HG03565 (cell line): ENCODE measurements at regions not wholly inside any gene's neighbourhood (a gene's known extent, or its start where the extent isn't known, plus 50 kb on each side); places are given as distances from the start of the nearest gene placed in this dataset.

Experiments
- ATAC-seq: cut with Tn5 transposase; IDR thresholded peaks from one replicate; pipeline ENCODE4 v1.9.1; 2021; ENCODE audit warnings: mild to moderate bottlenecking, moderate library complexity; ENCODE audit not compliant: unreplicated experiment

- no peak for ATAC-seq
Observed at GRCh38 chr2:41895334-41895664, 152.5 kb upstream of the PKDCC start.

DNA sequence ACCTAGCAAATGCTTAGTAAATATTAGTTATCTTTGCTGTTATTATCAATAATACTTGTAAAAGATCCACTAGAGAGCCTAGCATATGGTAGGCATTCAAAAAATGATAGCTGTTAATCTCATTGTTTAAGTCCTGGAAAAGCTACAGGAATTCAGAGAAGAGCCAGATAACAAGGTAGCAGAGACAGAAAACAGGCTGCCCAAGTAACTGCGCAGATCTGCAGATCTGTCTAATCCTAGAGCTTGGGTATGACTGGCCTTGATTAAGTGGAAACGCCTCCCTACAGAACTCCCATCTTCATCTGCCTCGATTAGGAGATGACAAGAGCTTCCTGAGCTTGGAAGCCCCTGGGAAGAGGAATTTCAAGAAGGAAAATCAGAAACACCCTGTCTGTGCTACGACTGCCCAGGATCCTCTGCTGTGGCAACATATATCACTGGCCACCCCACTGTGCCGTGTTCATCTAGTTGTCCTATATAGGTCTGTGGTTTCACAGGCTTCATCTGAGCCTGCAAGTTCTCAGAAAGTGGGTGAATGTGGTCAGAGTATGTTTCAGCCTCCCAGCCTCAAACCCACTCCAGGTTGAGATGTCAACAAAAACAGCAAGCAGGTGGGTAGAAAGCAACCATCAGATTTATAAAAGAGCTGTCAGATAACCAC is 151.5 kb upstream of the PKDCC start:
- peak; percentile 97 for ATAC-seq

GRCh38 chr2:41899189-41899588 is 148.6 kb upstream of the PKDCC start:
- ATAC-seq = no peak

DNA sequence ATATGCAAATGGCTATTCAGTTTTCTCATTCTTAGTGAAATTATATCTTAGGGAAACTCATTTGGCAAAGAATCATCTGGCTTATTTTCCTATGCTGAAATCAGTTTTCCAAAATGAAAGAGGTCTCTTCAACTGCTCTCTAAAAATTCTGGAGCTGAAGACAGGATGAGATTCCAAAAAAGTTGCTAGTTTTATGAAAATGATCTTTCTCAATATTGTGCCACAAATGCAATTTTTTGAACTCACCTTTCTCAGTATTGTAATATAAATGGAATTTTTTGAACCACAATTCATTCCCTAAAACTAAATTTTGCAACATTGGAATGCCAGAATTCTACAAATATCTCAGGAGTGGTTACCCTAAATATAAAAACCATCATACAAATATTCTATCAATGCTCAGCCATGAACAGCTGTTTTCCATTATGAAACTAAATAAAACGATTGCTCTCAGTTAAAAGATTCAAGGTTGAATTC is 147.7 kb upstream of the PKDCC start:
- no peak for ATAC-seq

DNA sequence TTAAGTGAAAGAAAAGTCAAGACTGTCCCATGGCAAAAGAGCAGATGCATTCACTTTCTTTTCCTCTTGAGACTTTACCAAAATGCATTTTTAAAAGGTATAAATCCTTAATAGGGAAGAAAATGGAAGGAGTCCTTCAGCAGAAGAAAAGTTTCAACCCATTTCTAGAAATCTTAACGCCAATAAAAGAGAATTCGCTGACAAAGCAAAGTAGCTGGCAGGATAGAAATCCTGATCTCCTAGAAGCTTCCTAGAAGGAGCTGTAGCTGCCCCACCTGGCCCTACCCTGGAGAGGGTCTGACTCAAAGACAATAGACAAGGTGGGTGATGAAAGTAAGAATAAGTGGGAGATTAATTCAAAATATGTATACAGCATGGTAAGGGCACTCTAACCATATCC is 144.9 kb upstream of the PKDCC start:
- ATAC-seq = no peak

GRCh38 chr2:41903474-41904135 is 144.2 kb upstream of the PKDCC start:
- ATAC-seq = no peak

DNA sequence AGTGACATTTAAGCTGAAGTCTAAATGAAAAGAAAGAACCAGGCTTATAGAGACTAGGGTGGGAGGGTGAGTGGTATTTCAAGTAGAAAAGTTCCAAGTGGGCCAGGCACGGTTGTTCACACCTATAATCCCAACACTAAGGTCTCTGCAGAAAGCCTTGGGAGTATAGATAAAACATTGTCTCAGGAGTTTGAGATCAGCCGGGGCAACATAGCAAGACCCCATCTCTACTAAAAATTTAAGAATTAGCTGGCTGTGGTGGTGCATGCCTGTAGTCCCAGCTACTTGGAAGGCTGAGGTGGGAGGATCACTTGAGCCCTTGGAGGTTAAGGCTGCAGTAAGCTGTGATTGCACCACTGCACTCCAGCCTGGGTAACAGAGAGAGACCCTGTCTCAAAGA is 143.4 kb upstream of the PKDCC start:
- no peak for ATAC-seq

DNA sequence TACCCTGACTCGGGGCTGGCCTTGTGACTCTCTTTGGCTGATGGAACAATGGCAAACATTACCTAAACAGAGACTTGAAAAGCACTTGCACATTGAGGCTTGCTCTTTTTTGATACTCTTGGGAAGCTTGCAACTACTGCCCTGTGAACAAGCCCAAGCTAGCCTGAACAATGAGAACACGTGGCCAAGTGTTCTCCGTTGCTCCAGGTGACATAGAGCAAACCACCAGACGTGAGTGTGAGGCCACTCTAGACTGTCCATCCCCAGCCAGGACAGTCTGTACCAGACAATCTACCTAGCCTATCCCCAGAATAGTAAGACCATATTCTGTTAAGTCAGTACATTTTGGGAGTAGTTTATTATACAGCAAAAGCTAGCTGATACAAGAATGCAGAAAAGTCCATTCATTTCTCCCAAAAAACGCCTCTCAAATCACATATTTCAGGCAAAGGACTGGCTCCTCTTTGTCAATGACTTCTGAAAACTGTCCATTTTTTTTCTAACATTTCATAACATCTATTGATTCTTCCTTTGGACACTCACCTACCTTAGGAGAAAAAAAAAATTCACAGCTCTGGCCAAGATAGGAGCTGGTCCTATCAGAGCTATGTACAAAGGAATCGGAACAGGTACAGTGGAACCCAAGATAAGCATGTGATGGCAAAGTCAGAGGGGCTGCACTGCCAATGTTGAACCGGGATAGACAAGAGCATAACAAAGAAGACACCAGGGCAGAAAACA is 142.1 kb upstream of the PKDCC start:
- no peak for ATAC-seq

DNA sequence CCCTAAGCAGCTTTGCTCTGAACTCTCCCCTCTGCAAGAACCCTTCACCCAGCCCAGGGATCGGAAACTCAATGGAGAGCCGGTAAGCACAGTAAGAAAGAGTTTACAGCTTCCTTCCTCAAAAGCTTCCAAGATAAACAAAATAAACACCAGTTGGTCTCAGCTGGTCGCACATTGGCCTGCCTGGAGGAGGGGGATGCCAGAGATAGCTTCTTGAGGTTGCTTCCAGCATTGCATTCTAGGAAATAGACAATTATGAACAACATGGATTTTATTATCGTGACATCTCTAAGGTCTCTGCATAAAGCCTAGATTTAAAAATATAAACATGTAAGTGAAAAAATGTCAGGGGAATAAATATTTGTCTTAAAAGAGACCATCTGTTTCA is 141.5 kb upstream of the PKDCC start:
- ATAC-seq = no peak

DNA sequence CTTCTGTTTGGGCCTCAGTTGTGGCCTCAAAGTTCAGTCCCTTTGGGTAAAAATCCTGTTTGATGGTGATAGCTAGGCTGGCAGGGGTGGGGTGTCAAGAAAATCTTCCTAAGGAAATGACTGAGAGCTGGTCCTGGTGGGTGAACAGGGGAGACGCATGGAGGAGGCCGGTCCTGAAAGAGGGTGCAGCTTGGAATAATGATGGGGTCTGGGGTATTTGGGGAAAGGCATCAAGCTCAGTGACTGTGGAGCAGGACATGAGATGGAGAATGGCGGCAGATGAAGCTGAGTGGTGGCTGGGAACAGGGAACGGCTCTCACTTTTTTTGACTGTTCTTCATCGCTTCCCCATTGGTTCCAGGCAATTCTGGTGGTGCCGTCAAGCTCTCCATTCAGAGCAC is 140.7 kb upstream of the PKDCC start:
- no peak for ATAC-seq

GRCh38 chr2:41907771-41908207 is 140.0 kb upstream of the PKDCC start:
- no peak for ATAC-seq

DNA sequence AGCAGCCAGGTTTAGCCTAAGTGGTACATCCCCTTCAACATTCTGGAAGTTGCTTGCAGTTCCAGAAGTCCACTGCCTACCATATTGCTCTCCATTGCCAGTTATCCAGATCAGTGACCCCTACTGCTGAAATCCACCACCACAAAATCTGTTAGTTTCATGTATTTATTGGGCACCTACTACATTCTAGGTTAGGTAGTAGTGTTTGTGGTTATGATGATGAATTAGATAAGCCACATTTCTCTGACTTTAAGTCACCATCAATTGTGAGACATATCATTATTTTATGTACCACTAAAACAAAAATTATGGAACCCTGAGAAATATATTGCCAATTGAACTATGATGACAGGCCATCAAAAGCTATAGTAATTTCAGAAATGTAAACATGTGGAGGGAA is 139.5 kb upstream of the PKDCC start:
- ATAC-seq = no peak

GRCh38 chr2:41909584-41909983 is 138.2 kb upstream of the PKDCC start:
- no peak for ATAC-seq

- no peak for ATAC-seq
Observed at GRCh38 chr2:41910126-41910525, 137.7 kb upstream of the PKDCC start.

- ATAC-seq = no peak
Observed at GRCh38 chr2:41911033-41911432, 136.8 kb upstream of the PKDCC start.

DNA sequence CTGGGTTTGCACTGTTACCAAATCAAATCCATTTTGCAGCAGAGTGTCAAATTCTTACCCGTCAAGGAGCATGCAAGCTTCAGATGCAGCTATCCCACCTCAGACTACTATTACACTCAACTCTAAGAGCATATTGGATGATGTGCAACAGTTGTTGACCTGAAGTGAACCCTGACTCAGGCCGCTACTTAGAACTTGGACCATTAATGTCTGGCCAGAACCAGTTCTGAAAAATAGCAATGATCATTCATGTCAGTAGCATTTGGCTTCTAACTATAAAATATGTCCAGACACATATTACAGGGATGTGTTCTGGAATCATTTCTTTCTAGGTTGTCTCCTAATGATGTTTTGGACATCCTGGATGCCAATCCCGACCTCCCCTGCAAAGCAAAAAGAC is 135.5 kb upstream of the PKDCC start:
- ATAC-seq = no peak

DNA sequence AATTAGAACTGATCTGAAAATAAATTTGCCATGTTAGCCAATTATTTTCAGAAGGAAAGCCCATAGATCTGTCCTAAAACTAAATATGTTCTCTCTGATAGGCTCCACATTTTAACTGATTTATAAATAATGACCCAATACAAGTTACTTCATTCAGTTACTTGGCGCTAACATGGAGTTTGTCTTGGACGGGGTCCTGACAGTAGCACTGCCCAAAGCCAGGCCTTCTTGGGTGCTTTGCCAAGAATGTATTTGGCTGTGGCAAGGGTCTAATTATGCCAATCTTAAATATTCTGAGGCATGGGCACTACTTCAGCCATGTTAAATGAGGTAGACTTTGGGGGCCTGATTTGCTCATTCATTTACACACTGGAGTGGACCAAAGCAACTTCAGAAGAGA is 135.0 kb upstream of the PKDCC start:
- no peak for ATAC-seq

DNA sequence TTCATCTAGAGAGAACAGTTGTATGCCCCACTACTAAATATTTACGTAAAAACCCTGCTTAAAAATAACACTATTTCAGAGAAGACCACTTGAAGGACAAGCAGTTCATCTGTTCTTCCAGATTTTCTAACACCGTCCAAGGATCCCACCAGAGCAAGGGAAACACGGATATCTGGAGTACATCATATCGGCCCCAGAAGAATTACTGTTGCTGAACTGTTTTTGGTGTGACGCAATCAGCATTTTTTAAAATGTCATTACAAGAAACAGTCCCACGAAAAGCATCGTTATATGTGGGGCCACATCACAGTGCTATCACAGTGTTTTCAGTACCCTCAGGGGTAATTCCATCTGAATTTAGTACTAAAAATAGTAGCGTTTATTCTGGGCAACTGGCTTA is 134.5 kb upstream of the PKDCC start:
- ATAC-seq = no peak

- ATAC-seq = no peak
Observed at GRCh38 chr2:41913921-41914609, 133.8 kb upstream of the PKDCC start.

DNA sequence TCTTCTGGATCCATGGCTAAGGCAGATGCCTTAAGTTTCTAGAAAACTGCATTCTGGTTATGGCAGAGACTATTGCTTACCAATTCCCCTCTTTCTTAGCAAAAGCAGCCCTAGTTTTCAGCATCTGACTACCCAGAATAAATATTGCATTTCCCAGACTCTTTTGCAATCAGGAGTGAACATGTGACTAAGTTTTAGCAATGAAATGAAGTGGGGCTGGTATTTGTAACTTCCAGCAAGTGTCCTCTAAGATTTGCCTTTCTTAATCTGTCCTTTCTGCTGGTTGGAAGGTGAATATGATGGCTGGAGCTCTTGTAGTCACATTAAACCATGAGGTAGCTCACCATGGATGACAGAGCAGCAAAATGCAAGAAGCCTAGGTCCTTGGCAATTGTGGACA is 132.9 kb upstream of the PKDCC start:
- ATAC-seq = no peak

- ATAC-seq = no peak
Observed at GRCh38 chr2:41916177-41916576, 131.6 kb upstream of the PKDCC start.

GRCh38 chr2:41917587-41917986 is 130.2 kb upstream of the PKDCC start:
- no peak for ATAC-seq
